OCI-LY1 (cell line): ENCODE measurements at regions not wholly inside any gene's neighbourhood (a gene's known extent, or its start where the extent isn't known, plus 50 kb on each side); places are given as distances from the start of the nearest gene placed in this dataset.

Source experiments
- CTCF ChIP-seq: fragments of 200-600 bp; sonication (generic), shearing (Covaris generic); IDR thresholded peaks from 2 replicates; pipeline ENCODE4 v1.5.1; 2017; ENCODE audit warnings: mild to moderate bottlenecking, antibody characterized with exemption, low read length, moderate library complexity, mixed read lengths
- EZH2 ChIP-seq: fragments of 200-600 bp; sonication (generic), shearing (Covaris generic); IDR thresholded peaks from 2 replicates; pipeline ENCODE4 v1.8.0; 2017; ENCODE audit warnings: borderline replicate concordance, mixed run types, mild to moderate bottlenecking, antibody characterized with exemption, low read length, moderate library complexity, mixed read lengths

- TF ChIP-seq CTCF (no peak), EZH2 (no peak)
Measured at GRCh38 chr2:7976206-7976605, 705.6 kb upstream of the ID2 start.
